HuH-7.5 (cell line): ENCODE measurements at regions not wholly inside any gene's neighbourhood (a gene's known extent, or its start where the extent isn't known, plus 50 kb on each side); places are given as distances from the start of the nearest gene placed in this dataset.
"Not testable (repeated sequence)": the region's sequence is repeated elsewhere in the genome, so short reads cannot be mapped to it uniquely, and the experiment has no call there.

ENCODE experiments used
- DNase-seq: peaks from one replicate; pipeline ENCODE4 v3.0.0; 2011; ENCODE audit warnings: low spot score

DNA sequence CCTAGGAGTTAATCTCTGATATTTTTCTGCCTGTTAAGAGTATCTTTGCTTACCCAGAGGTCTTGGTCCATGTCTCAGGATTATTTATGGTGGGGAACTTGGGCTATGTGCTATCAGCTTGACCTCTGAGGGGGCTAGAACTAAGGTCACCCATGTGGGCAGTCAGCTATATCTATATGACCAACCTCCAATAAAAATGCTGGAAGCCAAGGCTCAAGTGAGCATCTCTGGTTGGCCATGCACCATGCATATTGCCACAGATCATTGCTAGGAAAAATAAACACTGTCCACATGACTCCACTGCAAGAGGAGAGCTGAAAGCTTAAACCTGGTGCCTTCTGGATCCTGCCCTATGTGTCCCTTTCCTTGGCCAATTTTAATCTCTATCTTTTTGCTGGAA, 196.5 kb upstream of the SLC7A11 start:
- DNase-seq = no peak

- DNase-seq = no peak
Observed at GRCh38 chr4:138437263-138437851, 195.2 kb upstream of the SLC7A11 start.

DNA sequence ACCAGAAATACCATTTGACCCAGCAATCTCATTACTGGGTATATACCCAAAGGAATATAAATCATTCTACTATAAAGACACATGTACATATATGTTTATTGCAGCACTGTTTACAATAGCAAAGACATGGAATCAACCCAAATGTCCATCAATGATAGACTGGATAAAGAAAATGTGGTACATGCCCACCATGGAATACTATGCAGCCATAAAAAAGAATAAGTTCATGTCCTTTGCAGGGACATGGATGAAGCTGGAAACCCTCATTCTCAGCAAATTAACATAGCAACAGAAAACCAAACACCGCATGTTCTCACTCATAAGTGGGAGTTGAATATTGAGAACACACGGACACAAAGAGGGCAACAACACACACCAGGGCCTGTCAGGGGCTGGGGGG, 193.6 kb upstream of the SLC7A11 start:
- DNase-seq = not testable (repeated sequence)

GRCh38 chr4:138435046-138435445, 192.9 kb upstream of the SLC7A11 start:
- DNase-seq = not testable (repeated sequence)

GRCh38 chr4:138428611-138429010, 186.5 kb upstream of the SLC7A11 start:
- DNase-seq = no peak

DNA sequence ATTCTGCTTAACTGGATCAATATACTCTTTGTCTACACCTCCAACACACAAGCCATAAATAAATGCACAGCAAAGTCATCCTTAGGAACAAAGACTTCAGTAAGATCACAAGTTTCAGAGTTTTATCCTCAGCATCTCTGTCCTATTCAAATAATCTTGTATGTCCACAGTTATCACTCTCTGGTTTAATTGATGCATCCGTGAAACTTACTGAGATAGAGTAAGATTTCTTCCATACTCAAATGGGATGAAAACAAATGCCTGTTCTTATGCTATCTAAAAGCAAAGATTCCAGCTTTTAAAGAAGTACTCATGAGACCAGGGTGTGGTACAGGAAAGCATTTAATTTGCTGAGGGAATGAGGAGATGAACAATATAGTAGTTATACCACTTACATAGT, 184.6 kb upstream of the SLC7A11 start:
- no peak for DNase-seq

DNA sequence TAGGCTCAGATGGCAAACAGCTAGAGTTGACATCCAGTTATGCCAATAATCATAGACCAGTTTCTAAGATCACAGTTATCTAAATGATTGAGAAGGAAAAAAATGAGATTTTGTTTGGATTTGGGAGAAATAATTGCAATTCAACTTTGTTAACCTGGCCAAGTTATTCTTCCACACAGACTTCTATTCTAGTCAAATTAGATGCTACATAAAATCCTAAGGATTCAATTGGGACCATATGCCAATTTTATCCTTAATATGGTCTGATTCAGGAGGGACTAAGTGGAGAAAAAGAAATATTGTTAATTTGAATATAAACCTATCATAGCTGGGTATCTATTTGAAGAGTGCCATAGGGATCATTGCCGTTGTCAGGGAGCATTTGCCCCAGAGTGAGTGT, 178.3 kb upstream of the SLC7A11 start:
- DNase-seq = no peak

DNA sequence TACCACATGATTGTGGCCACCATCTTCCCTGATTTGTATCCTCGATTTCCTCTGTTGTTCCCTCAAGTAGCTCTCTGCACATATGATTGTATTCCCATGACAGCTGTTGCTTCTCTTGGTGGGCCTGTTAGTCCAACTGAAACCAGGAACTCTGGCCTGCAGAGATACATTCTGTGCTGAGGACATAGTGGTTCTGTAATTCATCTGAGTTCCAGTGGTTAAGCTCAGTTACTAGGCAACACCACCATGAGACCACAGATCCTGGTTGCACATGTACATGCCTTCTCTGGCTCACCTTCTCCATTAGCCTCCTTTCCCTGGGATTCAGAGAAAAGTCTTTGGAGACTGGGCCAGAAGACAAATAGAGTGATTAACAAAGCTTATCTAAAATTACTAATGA, 172.1 kb upstream of the SLC7A11 start:
- DNase-seq = no peak

DNA sequence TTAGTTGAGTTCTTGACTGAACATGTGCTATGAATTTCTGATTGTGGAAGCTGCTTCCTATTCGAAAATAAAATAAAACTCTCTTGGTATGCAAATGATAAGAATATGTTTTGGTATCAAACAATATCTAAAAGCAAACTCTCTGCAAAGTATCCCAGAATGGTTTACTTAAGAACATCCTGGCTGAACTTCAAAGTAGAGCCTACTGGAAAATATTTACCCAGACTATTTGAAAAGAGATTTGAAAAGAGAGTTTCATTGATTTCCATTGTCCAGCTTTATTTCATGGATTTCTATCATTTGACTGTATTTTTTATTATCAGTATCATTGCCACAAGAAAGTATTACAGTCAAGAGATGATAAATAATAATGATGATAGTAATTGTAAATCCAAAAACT, 171.1 kb upstream of the SLC7A11 start:
- DNase-seq = no peak

DNA sequence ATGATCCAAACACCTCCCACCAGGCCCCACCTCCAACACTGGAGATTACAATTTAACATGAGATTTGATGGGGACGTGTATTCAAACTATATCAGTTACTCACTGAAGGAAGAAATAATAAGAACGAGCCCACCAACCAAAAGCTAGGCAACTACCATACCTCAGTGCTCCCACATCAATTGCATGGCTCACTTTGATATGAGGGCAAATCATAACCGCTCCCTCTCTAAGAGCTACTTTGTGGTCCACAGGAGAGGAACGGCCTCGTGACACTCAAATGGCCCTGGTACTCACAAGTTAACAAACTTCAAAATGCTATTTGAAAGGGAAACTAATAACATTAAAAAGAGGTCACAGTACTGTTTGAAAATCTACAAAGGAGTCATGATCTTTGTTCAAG, 170.7 kb upstream of the SLC7A11 start:
- DNase-seq = no peak

DNA sequence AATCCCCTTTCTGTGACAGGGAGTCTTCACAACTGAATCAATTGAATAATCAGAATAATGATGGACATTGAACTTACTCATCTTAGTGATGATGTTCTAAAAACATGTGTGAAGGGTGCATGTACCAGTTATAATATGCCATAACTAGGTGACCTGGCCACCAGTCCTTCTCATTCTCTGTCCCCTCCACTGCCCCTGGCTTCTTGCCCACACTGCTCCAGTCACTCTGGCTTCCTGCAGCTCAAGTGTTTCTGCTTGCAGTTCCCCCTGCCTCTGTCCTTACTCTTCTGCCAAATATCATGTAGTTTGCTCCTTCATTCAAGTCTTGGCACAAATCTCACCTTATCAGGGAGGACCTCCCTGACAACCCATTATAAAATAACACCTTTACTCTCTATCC, 168.1 kb upstream of the SLC7A11 start:
- DNase-seq = no peak

- DNase-seq = no peak
Observed at GRCh38 chr4:138409670-138410069, 167.5 kb upstream of the SLC7A11 start.

DNA sequence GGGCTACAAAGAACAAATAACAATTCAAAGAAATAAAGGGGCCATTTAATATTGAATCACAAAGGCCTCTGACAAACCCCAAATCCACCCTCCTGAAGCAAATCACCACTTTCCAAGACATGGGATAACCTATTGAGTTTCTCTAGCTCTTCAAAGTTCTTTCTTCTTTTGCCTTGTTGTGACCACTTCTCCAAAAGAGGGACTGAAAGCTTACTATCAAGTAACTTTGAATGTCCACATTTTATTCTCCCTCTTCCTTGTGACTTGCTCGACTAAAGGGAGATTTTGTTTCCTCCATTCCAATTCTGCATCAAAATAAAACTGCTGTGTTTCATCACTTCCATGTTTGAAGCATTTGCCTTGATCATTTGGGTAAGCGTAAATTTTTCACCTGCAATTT, 166.6 kb upstream of the SLC7A11 start:
- DNase-seq = no peak

DNA sequence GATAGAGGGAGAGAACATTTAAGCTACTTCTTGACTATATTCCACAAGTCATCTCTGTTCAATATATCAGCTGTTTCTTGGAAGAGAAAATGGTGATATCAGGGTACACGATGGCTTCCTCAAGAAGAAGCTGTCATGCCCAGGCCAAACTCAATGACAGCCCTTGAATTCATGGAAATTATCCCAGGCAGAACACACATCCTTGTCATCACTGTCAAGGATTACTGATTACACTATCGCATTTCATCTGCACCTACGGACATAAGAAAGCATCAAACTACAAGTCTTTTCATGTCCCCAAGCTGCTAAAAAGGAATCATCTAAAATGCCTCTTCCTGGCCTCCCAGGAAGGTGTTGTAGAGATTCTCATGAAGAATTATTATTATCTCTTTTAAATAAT, 165.2 kb upstream of the SLC7A11 start:
- no peak for DNase-seq

- no peak for DNase-seq
Observed at GRCh38 chr4:138406876-138407275, 164.7 kb upstream of the SLC7A11 start.

- DNase-seq = no peak
Observed at GRCh38 chr4:138405934-138406567, 163.9 kb upstream of the SLC7A11 start.

DNA sequence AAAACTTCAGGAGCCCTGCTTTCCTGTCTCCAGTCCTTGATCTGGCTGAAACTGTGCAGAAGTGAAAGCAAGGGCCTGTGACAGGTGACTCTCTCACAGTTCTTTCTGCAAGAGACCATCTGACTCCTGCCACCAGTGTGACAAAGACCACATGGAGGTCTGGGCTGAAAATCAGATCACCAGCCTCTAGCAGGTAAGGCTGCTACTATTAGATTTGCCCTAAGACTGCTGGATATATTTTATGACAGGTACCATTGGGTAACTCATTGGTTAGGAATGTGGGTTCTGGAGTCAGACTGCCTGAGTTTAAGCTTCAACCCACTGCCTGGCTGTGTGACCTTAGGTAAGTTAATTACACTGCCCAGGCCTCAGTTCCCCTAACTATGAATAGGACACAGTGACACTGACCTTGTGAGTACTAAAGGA, 163.3 kb upstream of the SLC7A11 start:
- no peak for DNase-seq

DNA sequence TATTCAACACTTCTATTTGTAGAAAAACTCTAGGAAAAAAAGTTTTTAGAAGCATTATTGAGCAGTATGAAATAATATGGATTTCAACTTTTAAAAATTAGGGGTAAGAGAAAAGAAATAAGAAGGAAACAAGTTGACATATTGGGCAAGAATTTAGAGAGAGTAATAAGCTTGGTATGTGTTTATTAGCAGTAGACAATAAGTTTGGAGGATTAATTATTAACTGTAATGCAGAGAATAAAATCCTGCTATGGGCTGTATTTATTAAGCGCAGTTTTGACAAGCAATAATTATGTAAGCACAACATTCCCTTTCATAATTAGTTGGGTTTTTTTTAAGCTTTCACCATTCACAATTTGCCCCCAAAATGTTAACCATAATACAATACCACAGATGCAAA, 162.7 kb upstream of the SLC7A11 start:
- no peak for DNase-seq

DNA sequence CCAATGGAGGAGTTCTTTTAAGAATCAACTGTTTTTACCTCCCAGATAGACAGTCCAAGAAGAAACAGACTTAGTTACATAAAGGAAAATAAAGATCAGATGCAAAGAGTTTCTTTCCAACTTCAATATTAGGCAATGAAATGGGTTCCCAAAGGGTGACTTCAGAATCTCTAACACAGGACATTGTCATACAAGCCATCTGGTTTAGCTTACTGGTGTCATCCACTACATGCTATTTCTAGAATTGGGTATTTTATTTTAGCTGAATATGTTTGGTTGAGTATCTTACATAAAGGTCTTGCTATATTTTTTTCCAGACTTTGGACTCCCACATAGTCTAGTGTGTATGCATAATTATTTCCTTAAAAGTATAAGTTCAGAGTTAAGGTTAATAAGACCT, 162.1 kb upstream of the SLC7A11 start:
- DNase-seq = no peak

GRCh38 chr4:138401334-138401733, 159.2 kb upstream of the SLC7A11 start:
- no peak for DNase-seq

DNA sequence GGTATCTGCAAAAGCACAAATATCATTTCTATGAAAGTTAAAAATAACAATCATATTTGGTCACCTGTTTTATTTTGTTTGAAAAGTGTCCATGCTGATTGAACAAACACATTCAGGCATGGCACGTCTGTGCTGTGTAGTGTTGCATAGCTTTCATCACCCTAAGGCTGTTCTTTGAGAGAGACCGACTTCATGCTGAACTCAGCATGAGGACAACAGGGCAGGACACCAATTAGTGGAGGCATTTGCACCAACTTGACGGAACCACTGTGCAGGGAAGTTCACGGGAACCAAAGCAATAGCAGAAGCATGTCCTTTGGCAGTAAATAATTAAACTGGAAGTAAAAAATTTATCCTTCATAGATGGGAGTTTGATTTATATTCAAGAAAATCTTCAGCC, 158.4 kb upstream of the SLC7A11 start:
- DNase-seq = no peak

GRCh38 chr4:138400066-138400465, 157.9 kb upstream of the SLC7A11 start:
- DNase-seq = no peak

DNA sequence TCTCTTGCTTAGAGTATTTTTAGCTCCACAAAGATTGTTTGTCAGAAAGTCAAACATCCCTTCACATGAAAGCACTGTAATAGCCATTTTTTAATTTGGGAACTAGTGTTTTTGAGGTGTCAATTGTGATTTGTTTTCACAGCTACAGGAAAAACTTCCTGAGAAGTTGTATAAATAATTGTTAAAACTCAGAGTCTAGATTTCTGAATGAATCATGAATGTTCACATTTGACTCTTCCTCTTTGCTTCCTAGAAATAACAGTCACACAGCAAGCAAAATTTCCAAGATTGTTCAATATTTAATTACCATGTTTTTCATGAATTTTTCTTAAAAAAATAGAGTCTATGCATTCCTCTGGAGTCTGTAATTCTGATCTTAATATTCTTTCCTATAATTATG, 156.9 kb upstream of the SLC7A11 start:
- no peak for DNase-seq

DNA sequence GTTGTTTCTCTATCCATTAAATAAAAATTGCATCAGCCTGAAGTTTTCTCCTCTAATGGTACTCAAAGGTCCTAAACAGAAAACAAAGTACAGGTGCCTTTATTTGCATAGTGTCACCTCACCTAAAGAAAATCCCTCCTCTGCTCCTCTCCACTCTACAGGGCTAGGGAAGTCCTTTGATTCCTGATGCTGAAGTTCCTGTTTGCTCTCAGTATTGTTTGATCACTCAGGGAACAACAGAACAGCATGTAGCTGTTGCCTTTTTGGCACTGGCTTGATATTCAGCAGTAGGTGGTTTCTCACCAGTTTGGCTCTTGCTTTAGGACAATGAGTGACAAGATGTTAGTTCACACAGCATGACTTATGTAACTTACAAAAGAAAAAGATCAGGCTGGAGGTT, 156.2 kb upstream of the SLC7A11 start:
- DNase-seq = no peak
